Chondrocyte (in vitro differentiated cells): ENCODE measurements at regions not wholly inside any gene's neighbourhood (a gene's known extent, or its start where the extent isn't known, plus 50 kb on each side); places are given as distances from the start of the nearest gene placed in this dataset.

Experiments
- DNase-seq: peaks from one replicate; pipeline ENCODE4 v3.0.0; 2021; ENCODE audit warnings: mixed read lengths, low spot score
- H3K27ac Mint-ChIP-seq: one replicate; pipeline ENCODE4 v1.8.0; 2021; ENCODE audit warnings: mild to moderate bottlenecking, moderate library complexity, mixed read lengths; ENCODE audit not compliant: unreplicated experiment
- H3K27me3 Mint-ChIP-seq: 2 replicates; pipeline ENCODE4 v1.8.0; 2021; ENCODE audit warnings: low read depth, mixed read lengths
- H3K36me3 Mint-ChIP-seq: 2 replicates; pipeline ENCODE4 v1.8.0; 2021; ENCODE audit warnings: low read depth, mixed read lengths
- H3K4me1 Mint-ChIP-seq: 2 replicates; pipeline ENCODE4 v1.8.0; 2021; ENCODE audit warnings: low read depth, mild to moderate bottlenecking, mixed read lengths
- H3K4me3 Mint-ChIP-seq: one replicate; pipeline ENCODE4 v1.8.0; 2021; ENCODE audit warnings: mild to moderate bottlenecking, moderate library complexity, mixed read lengths; ENCODE audit not compliant: unreplicated experiment
- H3K9me3 Mint-ChIP-seq: 2 replicates; pipeline ENCODE4 v1.8.0; 2021; ENCODE audit warnings: low read depth, mixed read lengths
- CTCF ChIP-seq: fragments of 200-600 bp; sonication (generic); IDR thresholded peaks from 2 replicates; pipeline ENCODE4 v1.5.0; 2021; ENCODE audit warnings: antibody characterized with exemption, mild to moderate bottlenecking, moderate library complexity

- peaks cover 6% of the 10 kb centered on the region for H3K4me1 Mint-ChIP-seq
- H3K27ac Mint-ChIP-seq = no peak overlapping the region
- no peak for DNase-seq
- no peak for TF ChIP-seq CTCF
- H3K9me3 Mint-ChIP-seq = peaks cover 3% of the 10 kb centered on the region
- no peak overlapping the region for H3K4me3 Mint-ChIP-seq
- H3K27me3 Mint-ChIP-seq = no peaks in the 10 kb centered on the region
- H3K36me3 Mint-ChIP-seq = no peaks in the 10 kb centered on the region
Measured at GRCh38 chr22:26823966-26824365, 166.6 kb downstream of the MIAT start.

- Mint-ChIP-seq H3K36me3 (no peaks in the 10 kb centered on the region), H3K27ac (no peak overlapping the region), H3K4me3 (no peak overlapping the region), H3K27me3 (no peaks in the 10 kb centered on the region), H3K4me1 (peaks cover 17% of the 10 kb centered on the region), H3K9me3 (no peaks in the 10 kb centered on the region)
- DNase-seq = no peak
- peak; percentile 31 for TF ChIP-seq CTCF
Measured at GRCh38 chr22:26825960-26826935, 168.9 kb downstream of the MIAT start.

GRCh38 chr22:26827611-26828010 is 170.2 kb downstream of the MIAT start:
- no peaks in the 10 kb centered on the region for H3K9me3 Mint-ChIP-seq
- no peak overlapping the region for H3K27ac Mint-ChIP-seq
- DNase-seq = no peak
- no peak for TF ChIP-seq CTCF
- no peaks in the 10 kb centered on the region for H3K27me3 Mint-ChIP-seq
- no peak overlapping the region for H3K4me3 Mint-ChIP-seq
- peaks cover 18% of the 10 kb centered on the region for H3K4me1 Mint-ChIP-seq
- H3K36me3 Mint-ChIP-seq = no peaks in the 10 kb centered on the region

- Mint-ChIP-seq H3K9me3 (no peaks in the 10 kb centered on the region), H3K27ac (no peak overlapping the region), H3K4me1 (peaks cover 18% of the 10 kb centered on the region), H3K36me3 (no peaks in the 10 kb centered on the region), H3K27me3 (no peaks in the 10 kb centered on the region), H3K4me3 (no peak overlapping the region)
- no peak for DNase-seq
- TF ChIP-seq CTCF = no peak
Measured at GRCh38 chr22:26828311-26828710, 170.9 kb downstream of the MIAT start.

- Mint-ChIP-seq H3K9me3 (no peaks in the 10 kb centered on the region), H3K4me1 (peaks cover 28% of the 10 kb centered on the region), H3K4me3 (no peak overlapping the region), H3K36me3 (no peaks in the 10 kb centered on the region), H3K27me3 (no peaks in the 10 kb centered on the region), H3K27ac (peak overlapping the region; percentile 42)
- no peak for DNase-seq
- TF ChIP-seq CTCF = no peak
Measured at GRCh38 chr22:26830837-26831236, 173.4 kb downstream of the MIAT start.
